Endodermal cell (in vitro differentiated cells): ENCODE measurements at regions not wholly inside any gene's neighbourhood (a gene's known extent, or its start where the extent isn't known, plus 50 kb on each side); places are given as distances from the start of the nearest gene placed in this dataset.

ENCODE experiments used
- DNase-seq: peaks from one replicate; pipeline ENCODE4 v3.0.0-alpha.2; 2017
- H3K27ac ChIP-seq: 2 replicates; pipeline ENCODE4 v1.5.1; 2013; ENCODE audit warnings: mild to moderate bottlenecking, low read depth, low read length, moderate library complexity
- H3K27me3 ChIP-seq: 2 replicates; pipeline ENCODE4 v1.6.1; 2013; ENCODE audit warnings: mild to moderate bottlenecking, low read length, moderate library complexity; ENCODE audit not compliant: insufficient read depth, control insufficient read depth, poor library complexity, severe bottlenecking
- H3K36me3 ChIP-seq: 2 replicates; pipeline ENCODE4 v1.7.0; 2013; ENCODE audit warnings: mild to moderate bottlenecking, low read length, moderate library complexity; ENCODE audit not compliant: control insufficient read depth, insufficient read depth
- H3K4me1 ChIP-seq: one replicate; pipeline ENCODE4 v1.7.0; 2013; ENCODE audit warnings: low read length; ENCODE audit not compliant: control insufficient read depth, insufficient read depth
- H3K4me3 ChIP-seq: 2 replicates; pipeline ENCODE4 v1.5.1; 2013; ENCODE audit warnings: mild to moderate bottlenecking, low read length, moderate library complexity
- H3K9ac ChIP-seq: 2 replicates; pipeline ENCODE4 v1.6.1; 2013; ENCODE audit warnings: mild to moderate bottlenecking, low read length, moderate library complexity; ENCODE audit not compliant: poor library complexity, severe bottlenecking; ENCODE audit errors: extremely low read depth
- H3K9me3 ChIP-seq: 2 replicates; pipeline ENCODE4 v1.6.1; 2013; ENCODE audit warnings: mild to moderate bottlenecking, low read length, moderate library complexity; ENCODE audit not compliant: control insufficient read depth
- H3K27ac Mint-ChIP-seq: 2 replicates; pipeline ENCODE4 v1.8.0; 2020; ENCODE audit warnings: mixed read lengths
- H3K27me3 Mint-ChIP-seq: 2 replicates; pipeline ENCODE4 v1.8.0; 2021; ENCODE audit warnings: mild to moderate bottlenecking, mixed read lengths; ENCODE audit not compliant: insufficient read depth
- H3K36me3 Mint-ChIP-seq: 2 replicates; pipeline ENCODE4 v1.8.0; 2020; ENCODE audit warnings: low read depth, mixed read lengths
- H3K4me1 Mint-ChIP-seq: 2 replicates; pipeline ENCODE4 v1.8.0; 2020; ENCODE audit warnings: mixed read lengths
- H3K4me3 Mint-ChIP-seq: 2 replicates; pipeline ENCODE4 v1.8.0; 2020; ENCODE audit warnings: mild to moderate bottlenecking, moderate library complexity, mixed read lengths
- H3K9me3 Mint-ChIP-seq: 2 replicates; pipeline ENCODE4 v1.8.0; 2020; ENCODE audit warnings: mild to moderate bottlenecking, mixed read lengths
- WGBS, 2 experiments: methylation state at CpG; one replicate each; pipeline versions ENCODE4 v1.1.5 to v1.1.7; 2013; ENCODE audit warnings: missing lambda C conversion rate in 2 of 2, mixed read lengths in 1 of 2; ENCODE audit not compliant: insufficient coverage in 1 of 2, insufficient read length in 1 of 2; 5-methylcytosine and 5-hydroxymethylcytosine counted together
- TF ChIP-seq, protein P1 (sequence below): fragments of 200-600 bp; sonication (generic); conservative IDR thresholded peaks from 2 replicates; pipeline ENCODE4 v1.5.0; 2021; ENCODE audit warnings: antibody characterized with exemption, mild to moderate bottlenecking

DNA sequence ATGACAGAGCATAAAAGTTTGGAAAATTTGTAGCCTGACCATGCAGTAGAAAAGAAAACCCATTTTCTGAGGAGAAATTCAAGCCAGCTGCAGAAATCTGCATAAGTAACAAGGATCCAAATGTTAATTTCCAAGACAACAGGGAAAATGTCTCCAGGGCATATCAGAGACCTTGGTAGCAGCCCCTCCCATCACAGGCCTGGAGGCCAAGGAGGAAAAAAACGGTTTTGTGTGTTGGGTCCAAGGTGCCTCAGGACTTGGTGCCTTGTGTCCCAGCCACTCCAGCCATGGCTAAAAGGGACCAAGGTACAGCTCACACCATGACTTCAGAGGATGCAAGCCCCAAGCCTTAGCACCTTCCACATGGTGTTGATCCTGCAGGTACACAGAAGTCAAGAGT is 324.4 kb downstream of the ETAA1 start:
- Mint-ChIP-seq H3K4me3 (no peak overlapping the region), H3K36me3 (no peaks in the 10 kb centered on the region), H3K27ac (no peak overlapping the region), H3K4me1 (peaks cover 5% of the 10 kb centered on the region), H3K27me3 (peaks cover 52% of the 10 kb centered on the region), H3K9me3 (peaks cover 16% of the 10 kb centered on the region)
- H3K4me3 ChIP-seq = no peak overlapping the region
- WGBS, 2 experiments = 100% methylated on average over 1 of the region's 1 CpG; no CpG with 5 or more reads in 1 of the 2 experiments
- H3K9ac ChIP-seq = no peak overlapping the region
- H3K9me3 ChIP-seq = peaks cover 16% of the 10 kb centered on the region
- peaks cover 10% of the 10 kb centered on the region for H3K4me1 ChIP-seq
- H3K27ac ChIP-seq = no peak overlapping the region
- no peak for DNase-seq
- H3K36me3 ChIP-seq = no peaks in the 10 kb centered on the region
- peaks cover 5% of the 10 kb centered on the region for H3K27me3 ChIP-seq
- TF ChIP-seq, protein P1, sequence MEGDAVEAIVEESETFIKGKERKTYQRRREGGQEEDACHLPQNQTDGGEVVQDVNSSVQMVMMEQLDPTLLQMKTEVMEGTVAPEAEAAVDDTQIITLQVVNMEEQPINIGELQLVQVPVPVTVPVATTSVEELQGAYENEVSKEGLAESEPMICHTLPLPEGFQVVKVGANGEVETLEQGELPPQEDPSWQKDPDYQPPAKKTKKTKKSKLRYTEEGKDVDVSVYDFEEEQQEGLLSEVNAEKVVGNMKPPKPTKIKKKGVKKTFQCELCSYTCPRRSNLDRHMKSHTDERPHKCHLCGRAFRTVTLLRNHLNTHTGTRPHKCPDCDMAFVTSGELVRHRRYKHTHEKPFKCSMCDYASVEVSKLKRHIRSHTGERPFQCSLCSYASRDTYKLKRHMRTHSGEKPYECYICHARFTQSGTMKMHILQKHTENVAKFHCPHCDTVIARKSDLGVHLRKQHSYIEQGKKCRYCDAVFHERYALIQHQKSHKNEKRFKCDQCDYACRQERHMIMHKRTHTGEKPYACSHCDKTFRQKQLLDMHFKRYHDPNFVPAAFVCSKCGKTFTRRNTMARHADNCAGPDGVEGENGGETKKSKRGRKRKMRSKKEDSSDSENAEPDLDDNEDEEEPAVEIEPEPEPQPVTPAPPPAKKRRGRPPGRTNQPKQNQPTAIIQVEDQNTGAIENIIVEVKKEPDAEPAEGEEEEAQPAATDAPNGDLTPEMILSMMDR = no peak

DNA sequence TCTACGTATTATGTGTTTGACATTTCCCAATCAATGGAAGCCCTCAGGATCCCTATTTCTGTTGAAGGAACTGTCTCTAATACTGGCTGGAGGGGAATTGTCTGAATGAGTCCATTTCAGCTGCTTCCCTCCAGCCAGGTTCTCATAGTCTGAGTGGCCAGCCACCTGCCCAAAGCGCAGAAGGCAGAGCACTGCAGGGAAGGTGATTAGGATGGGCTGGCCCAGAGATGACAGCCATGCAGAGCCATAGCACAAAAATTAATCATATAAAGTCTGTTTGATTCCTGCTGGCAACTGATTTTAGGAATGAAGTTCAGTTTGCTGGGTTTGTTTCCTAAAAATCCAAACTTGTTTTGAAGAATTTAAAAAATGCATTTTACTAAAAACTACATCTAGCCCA is 327.1 kb downstream of the ETAA1 start:
- no peak overlapping the region for H3K4me3 ChIP-seq
- DNase-seq = no peak
- no peak overlapping the region for H3K27ac Mint-ChIP-seq
- H3K9me3 Mint-ChIP-seq = peaks cover 16% of the 10 kb centered on the region
- H3K27me3 ChIP-seq = peaks cover 5% of the 10 kb centered on the region
- no peak overlapping the region for H3K9ac ChIP-seq
- H3K27ac ChIP-seq = no peak overlapping the region
- peaks cover 16% of the 10 kb centered on the region for H3K9me3 ChIP-seq
- WGBS, 2 experiments = 96 to 100% methylated on average over 1 to 2 of the region's 2 CpGs
- H3K4me1 ChIP-seq = peaks cover 17% of the 10 kb centered on the region
- TF ChIP-seq, protein P1 = no peak
- H3K36me3 Mint-ChIP-seq = no peaks in the 10 kb centered on the region
- H3K27me3 Mint-ChIP-seq = peaks cover 69% of the 10 kb centered on the region
- no peaks in the 10 kb centered on the region for H3K36me3 ChIP-seq
- H3K4me1 Mint-ChIP-seq = peaks cover 12% of the 10 kb centered on the region
- H3K4me3 Mint-ChIP-seq = no peak overlapping the region

DNA sequence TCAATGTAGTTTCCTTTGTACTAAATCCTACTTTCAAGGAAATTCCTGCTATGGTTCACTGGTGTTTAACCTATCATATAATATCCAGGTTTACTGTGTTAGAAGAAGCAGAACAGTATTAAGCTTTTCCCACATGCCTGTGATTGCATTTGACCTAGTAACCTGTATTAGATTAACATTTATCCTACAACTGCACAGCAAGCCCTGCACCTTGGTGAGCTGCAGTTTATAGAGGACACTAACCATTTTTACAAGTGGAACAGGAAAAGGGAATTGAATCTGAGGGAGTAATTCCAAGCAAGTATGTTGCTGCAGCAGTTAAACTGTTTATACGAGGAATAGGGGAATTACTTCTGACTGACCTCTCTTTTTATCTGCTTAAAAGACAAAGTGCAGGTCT is 328.6 kb downstream of the ETAA1 start:
- Histone ChIP-seq H3K9ac (no peak overlapping the region), H3K36me3 (no peaks in the 10 kb centered on the region), H3K4me1 (peaks cover 18% of the 10 kb centered on the region), H3K4me3 (no peak overlapping the region), H3K9me3 (peaks cover 15% of the 10 kb centered on the region), H3K27ac (no peak overlapping the region), H3K27me3 (peaks cover 5% of the 10 kb centered on the region)
- DNase-seq = no peak
- H3K9me3 Mint-ChIP-seq = peaks cover 16% of the 10 kb centered on the region
- peaks cover 12% of the 10 kb centered on the region for H3K4me1 Mint-ChIP-seq
- TF ChIP-seq, protein P1 = no peak
- H3K27ac Mint-ChIP-seq = no peak overlapping the region
- H3K27me3 Mint-ChIP-seq = peaks cover 66% of the 10 kb centered on the region
- no peaks in the 10 kb centered on the region for H3K36me3 Mint-ChIP-seq
- WGBS, 2 experiments = 89 to 94% methylated on average over 1 of the region's 1 CpG
- H3K4me3 Mint-ChIP-seq = no peak overlapping the region
